ENCODE measurements at regions not wholly inside any gene's neighbourhood (a gene's known extent, or its start where the extent isn't known, plus 50 kb on each side); places are given as distances from the start of the nearest gene placed in this dataset.

DNA sequence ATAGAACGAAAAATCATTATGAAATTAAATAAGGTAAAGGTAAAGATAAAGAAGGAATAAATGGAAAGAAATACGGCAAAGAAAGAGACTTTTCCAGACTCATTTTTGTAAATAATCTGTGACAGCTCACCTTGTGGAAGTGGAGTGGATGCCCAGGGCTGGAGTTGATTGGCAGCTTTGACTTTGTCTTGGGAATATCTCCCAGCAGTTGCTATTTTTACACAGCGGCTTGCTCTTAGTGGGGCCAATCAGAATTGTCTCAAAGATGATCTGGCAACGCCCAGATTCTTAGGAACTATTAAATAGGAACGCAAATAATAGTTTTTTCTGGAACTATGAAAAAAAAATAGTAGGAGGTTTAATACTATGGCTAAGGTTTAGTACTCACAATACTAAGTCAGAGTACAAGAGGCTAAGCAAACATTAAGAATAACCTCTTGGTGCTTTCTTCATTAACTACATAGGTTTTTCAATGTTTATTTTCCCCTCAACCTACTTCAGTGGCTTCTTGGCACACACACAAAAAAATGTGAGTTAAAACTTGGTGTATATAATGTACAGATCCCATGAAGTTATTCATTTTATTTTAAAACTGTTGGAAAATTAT, 132.7 kb downstream of the TRAM1L1 start:
- no TSS peak for BruUV-seq (replicated peaks)
- CTCF ChIA-PET (ENCODE audit: low intra/inter-chr PET ratio, low total read pairs), result no interaction called here
- intact Hi-C loops (cut with micrococcal nuclease; ENCODE audit: unreplicated experiment), result no loop called here
- TF ChIP-seq, protein P1, sequence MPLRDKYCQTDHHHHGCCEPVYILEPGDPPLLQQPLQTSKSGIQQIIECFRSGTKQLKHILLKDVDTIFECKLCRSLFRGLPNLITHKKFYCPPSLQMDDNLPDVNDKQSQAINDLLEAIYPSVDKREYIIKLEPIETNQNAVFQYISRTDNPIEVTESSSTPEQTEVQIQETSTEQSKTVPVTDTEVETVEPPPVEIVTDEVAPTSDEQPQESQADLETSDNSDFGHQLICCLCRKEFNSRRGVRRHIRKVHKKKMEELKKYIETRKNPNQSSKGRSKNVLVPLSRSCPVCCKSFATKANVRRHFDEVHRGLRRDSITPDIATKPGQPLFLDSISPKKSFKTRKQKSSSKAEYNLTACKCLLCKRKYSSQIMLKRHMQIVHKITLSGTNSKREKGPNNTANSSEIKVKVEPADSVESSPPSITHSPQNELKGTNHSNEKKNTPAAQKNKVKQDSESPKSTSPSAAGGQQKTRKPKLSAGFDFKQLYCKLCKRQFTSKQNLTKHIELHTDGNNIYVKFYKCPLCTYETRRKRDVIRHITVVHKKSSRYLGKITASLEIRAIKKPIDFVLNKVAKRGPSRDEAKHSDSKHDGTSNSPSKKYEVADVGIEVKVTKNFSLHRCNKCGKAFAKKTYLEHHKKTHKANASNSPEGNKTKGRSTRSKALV (CRISPR knock-in tag; IDR thresholded peaks at IDR 0.05), result no peak
- TF ChIP-seq, protein P2, sequence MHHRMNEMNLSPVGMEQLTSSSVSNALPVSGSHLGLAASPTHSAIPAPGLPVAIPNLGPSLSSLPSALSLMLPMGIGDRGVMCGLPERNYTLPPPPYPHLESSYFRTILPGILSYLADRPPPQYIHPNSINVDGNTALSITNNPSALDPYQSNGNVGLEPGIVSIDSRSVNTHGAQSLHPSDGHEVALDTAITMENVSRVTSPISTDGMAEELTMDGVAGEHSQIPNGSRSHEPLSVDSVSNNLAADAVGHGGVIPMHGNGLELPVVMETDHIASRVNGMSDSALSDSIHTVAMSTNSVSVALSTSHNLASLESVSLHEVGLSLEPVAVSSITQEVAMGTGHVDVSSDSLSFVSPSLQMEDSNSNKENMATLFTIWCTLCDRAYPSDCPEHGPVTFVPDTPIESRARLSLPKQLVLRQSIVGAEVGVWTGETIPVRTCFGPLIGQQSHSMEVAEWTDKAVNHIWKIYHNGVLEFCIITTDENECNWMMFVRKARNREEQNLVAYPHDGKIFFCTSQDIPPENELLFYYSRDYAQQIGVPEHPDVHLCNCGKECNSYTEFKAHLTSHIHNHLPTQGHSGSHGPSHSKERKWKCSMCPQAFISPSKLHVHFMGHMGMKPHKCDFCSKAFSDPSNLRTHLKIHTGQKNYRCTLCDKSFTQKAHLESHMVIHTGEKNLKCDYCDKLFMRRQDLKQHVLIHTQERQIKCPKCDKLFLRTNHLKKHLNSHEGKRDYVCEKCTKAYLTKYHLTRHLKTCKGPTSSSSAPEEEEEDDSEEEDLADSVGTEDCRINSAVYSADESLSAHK (CRISPR knock-in tag; IDR thresholded peaks at IDR 0.05; ENCODE audit: borderline replicate concordance), result no peak
- TF ChIP-seq SNRNP70 (IDR thresholded peaks at IDR 0.05; ENCODE audit: low read depth, low read length), result no peak
- no peak for TF ChIP-seq FOXC1 (CRISPR knock-in tag; IDR thresholded peaks at IDR 0.05; ENCODE audit: borderline replicate concordance)
- TF ChIP-seq, protein P3, sequence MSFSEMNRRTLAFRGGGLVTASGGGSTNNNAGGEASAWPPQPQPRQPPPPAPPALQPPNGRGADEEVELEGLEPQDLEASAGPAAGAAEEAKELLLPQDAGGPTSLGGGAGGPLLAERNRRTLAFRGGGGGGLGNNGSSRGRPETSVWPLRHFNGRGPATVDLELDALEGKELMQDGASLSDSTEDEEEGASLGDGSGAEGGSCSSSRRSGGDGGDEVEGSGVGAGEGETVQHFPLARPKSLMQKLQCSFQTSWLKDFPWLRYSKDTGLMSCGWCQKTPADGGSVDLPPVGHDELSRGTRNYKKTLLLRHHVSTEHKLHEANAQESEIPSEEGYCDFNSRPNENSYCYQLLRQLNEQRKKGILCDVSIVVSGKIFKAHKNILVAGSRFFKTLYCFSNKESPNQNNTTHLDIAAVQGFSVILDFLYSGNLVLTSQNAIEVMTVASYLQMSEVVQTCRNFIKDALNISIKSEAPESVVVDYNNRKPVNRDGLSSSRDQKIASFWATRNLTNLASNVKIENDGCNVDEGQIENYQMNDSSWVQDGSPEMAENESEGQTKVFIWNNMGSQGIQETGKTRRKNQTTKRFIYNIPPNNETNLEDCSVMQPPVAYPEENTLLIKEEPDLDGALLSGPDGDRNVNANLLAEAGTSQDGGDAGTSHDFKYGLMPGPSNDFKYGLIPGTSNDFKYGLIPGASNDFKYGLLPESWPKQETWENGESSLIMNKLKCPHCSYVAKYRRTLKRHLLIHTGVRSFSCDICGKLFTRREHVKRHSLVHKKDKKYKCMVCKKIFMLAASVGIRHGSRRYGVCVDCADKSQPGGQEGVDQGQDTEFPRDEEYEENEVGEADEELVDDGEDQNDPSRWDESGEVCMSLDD (CRISPR knock-in tag; IDR thresholded peaks at IDR 0.05; ENCODE audit: borderline replicate concordance), result no peak
- TF ChIP-seq, protein P4, sequence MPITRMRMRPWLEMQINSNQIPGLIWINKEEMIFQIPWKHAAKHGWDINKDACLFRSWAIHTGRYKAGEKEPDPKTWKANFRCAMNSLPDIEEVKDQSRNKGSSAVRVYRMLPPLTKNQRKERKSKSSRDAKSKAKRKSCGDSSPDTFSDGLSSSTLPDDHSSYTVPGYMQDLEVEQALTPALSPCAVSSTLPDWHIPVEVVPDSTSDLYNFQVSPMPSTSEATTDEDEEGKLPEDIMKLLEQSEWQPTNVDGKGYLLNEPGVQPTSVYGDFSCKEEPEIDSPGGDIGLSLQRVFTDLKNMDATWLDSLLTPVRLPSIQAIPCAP (CRISPR knock-in tag; IDR thresholded peaks at IDR 0.05; ENCODE audit: low read depth), result no peak
- TF ChIP-seq, protein P5, sequence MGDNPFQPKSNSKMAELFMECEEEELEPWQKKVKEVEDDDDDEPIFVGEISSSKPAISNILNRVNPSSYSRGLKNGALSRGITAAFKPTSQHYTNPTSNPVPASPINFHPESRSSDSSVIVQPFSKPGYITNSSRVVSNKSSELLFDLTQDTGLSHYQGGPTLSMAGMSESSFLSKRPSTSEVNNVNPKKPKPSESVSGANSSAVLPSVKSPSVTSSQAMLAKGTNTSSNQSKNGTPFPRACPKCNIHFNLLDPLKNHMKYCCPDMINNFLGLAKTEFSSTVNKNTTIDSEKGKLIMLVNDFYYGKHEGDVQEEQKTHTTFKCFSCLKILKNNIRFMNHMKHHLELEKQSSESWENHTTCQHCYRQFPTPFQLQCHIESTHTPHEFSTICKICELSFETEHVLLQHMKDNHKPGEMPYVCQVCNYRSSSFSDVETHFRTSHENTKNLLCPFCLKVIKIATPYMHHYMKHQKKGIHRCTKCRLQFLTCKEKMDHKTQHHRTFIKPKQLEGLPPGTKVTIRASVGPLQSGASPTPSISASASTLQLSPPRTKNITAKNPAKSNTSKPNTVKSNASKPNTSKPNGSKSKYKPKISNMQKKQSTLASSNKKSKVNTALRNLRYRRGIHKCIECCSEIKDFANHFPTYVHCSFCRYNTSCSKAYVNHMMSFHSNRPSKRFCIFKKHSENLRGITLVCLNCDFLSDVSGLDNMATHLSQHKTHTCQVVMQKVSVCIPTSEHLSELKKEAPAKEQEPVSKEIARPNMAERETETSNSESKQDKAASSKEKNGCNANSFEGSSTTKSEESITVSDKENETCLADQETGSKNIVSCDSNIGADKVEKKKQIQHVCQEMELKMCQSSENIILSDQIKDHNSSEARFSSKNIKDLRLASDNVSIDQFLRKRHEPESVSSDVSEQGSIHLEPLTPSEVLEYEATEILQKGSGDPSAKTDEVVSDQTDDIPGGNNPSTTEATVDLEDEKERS (CRISPR knock-in tag; IDR thresholded peaks at IDR 0.05), result no peak
- no peak for TF ChIP-seq HHEX (CRISPR knock-in tag; IDR thresholded peaks at IDR 0.05)
- TF ChIP-seq FOXM1 (CRISPR knock-in tag; IDR thresholded peaks at IDR 0.05), result no peak
- TF ChIP-seq MED13 (CRISPR knock-in tag; IDR thresholded peaks at IDR 0.05), result no peak
- no peak for TF ChIP-seq SNAI1 (CRISPR knock-in tag; IDR thresholded peaks at IDR 0.05; ENCODE audit: borderline replicate concordance)
- no peak for TF ChIP-seq EED (CRISPR knock-in tag; IDR thresholded peaks at IDR 0.05)
- TF ChIP-seq ZC3H13 (CRISPR knock-in tag; IDR thresholded peaks at IDR 0.05), result no peak

More for the DNA sequence above, 132.7 kb downstream of the TRAM1L1 start:
- Histone ChIP-seq H3K9me3 (ENCODE audit: low read length) (no peaks in the 10 kb centered on the region), H2AFZ (ENCODE audit: low read length) (no peak overlapping the region), H4K20me1 (ENCODE audit: insufficient read depth, low read length) (no peaks in the 10 kb centered on the region), H3K27ac (ENCODE audit: extremely low read length, insufficient read depth, low read length) (no peak overlapping the region), H3K4me1 (ENCODE audit: insufficient read depth, low read length) (no peaks in the 10 kb centered on the region), H3K4me2 (ENCODE audit: low read depth, low read length) (no peak overlapping the region), H3K36me3 (replicated peaks in 1 of 2; ENCODE audit: control insufficient read depth in 1 of 2, insufficient read depth in 2 of 2, low read length in 2 of 2) (no peaks in the 10 kb centered on the region), H3K4me3 (replicated peaks in 1 of 3; ENCODE audit: insufficient read depth in 1 of 3, low read depth in 2 of 3, low read length in 3 of 3) (no peak overlapping the region), H3K9ac (ENCODE audit: insufficient read depth, low read depth, low read length) (no peak overlapping the region), H3K79me2 (ENCODE audit: insufficient read depth, low read length) (no peaks in the 10 kb centered on the region), H3K27me3 (ENCODE audit: control insufficient read depth in 1 of 2, insufficient read depth in 2 of 2, low read length in 2 of 2) (no peaks in the 10 kb centered on the region)
- POLR2A ChIA-PET, result no interaction called here
- no peak for DNase-seq (ENCODE audit: low spot score)
- ATAC-seq, result no peak
- in situ Hi-C loops (cut with HindIII; ENCODE audit: extremely low pct_ligation_motif_present, low pct_unique_long_range_greater_than_20kb), result no loop called here
- 3% methylated on average over 5 of the region's 5 CpGs for WGBS (ENCODE audit: low lambda C conversion rate)
- FAIRE-seq, result no peak

All from HepG2 (cell line).